CD14-positive monocyte (primary cell): ENCODE measurements at regions not wholly inside any gene's neighbourhood (a gene's known extent, or its start where the extent isn't known, plus 50 kb on each side); places are given as distances from the start of the nearest gene placed in this dataset.

Experiments used
- DNase-seq, 3 donors: peaks; one replicate each; pipeline ENCODE4 v3.0.0-alpha.2; 2011 to 2022
- H2AFZ ChIP-seq: 2 replicates; pipeline ENCODE4 v1.6.0; 2012; ENCODE audit warnings: mild to moderate bottlenecking, low read depth, low read length, inconsistent platforms; ENCODE audit not compliant: insufficient read depth, poor library complexity, severe bottlenecking
- H3K27ac ChIP-seq, 2 donors: 1 replicate in 1 of 2; 2 replicates in 1 of 2; pipeline ENCODE4 v1.5.1; 2012 to 2013; ENCODE audit warnings: low read length in 2 of 2, control low read depth in 1 of 2, inconsistent platforms in 1 of 2, low read depth in 1 of 2, mild to moderate bottlenecking in 1 of 2
- H3K27me3 ChIP-seq, 2 donors: one replicate each; pipeline versions ENCODE4 v1.6.0 to v1.6.1; 2011 to 2013; ENCODE audit warnings: low read length in 2 of 2; ENCODE audit not compliant: control insufficient read depth in 2 of 2, insufficient read depth in 2 of 2
- H3K36me3 ChIP-seq, 2 donors: replicated peaks in 1 of 2; 1 replicate in 1 of 2; 2 replicates in 1 of 2; pipeline versions ENCODE4 v1.5.1 to v1.6.1; 2012 to 2013; ENCODE audit warnings: low read length in 2 of 2, control low read depth in 1 of 2, inconsistent platforms in 1 of 2, mild to moderate bottlenecking in 1 of 2; ENCODE audit not compliant: insufficient read depth in 2 of 2, control insufficient read depth in 1 of 2
- H3K4me1 ChIP-seq, 2 donors: 1 replicate in 1 of 2; 2 replicates in 1 of 2; pipeline versions ENCODE4 v1.5.1 to v1.6.1; 2012 to 2013; ENCODE audit warnings: low read length in 2 of 2, control low read depth in 1 of 2, inconsistent platforms in 1 of 2, mild to moderate bottlenecking in 1 of 2, moderate library complexity in 1 of 2; ENCODE audit not compliant: insufficient read depth in 2 of 2, control insufficient read depth in 1 of 2
- H3K4me2 ChIP-seq: replicated peaks from 2 replicates; pipeline ENCODE3; 2012; ENCODE audit warnings: low read length, moderate library complexity, mild to moderate bottlenecking; ENCODE audit not compliant: poor library complexity, severe bottlenecking; ENCODE audit errors: extremely low read depth
- H3K4me3 ChIP-seq, 3 experiments: fragments of 200-600 bp in 1 of 3; sonication (generic) in 1 of 3; replicated peaks in 1 of 3; 1 replicate in 2 of 3; 2 replicates in 1 of 3; pipeline ENCODE4 v1.5.1; 2011 to 2013; ENCODE audit warnings: low read length in 3 of 3, mild to moderate bottlenecking in 3 of 3, control low read depth in 2 of 3, low read depth in 2 of 3, inconsistent platforms in 1 of 3, moderate library complexity in 1 of 3
- H3K79me2 ChIP-seq: 2 replicates; pipeline ENCODE4 v1.6.0; 2012; ENCODE audit warnings: mild to moderate bottlenecking, control low read depth, inconsistent platforms, low read length, moderate library complexity; ENCODE audit not compliant: insufficient read depth
- H3K9ac ChIP-seq: 2 replicates; pipeline ENCODE4 v1.6.0; 2017; ENCODE audit warnings: low read length, mild to moderate bottlenecking; ENCODE audit not compliant: insufficient read depth, poor library complexity, severe bottlenecking
- H3K9me3 ChIP-seq, 2 donors: replicated peaks in 1 of 2; 1 replicate in 1 of 2; 2 replicates in 1 of 2; pipeline versions ENCODE4 v1.5.1 to v1.6.1; 2012 to 2013; ENCODE audit warnings: low read length in 2 of 2, control low read depth in 1 of 2; ENCODE audit not compliant: control insufficient read depth in 1 of 2, insufficient read depth in 1 of 2
- H4K20me1 ChIP-seq: 2 replicates; pipeline ENCODE4 v1.6.0; 2012; ENCODE audit warnings: mild to moderate bottlenecking, low read length, control low read depth, moderate library complexity; ENCODE audit not compliant: insufficient read depth
- H3K27ac Mint-ChIP-seq, 7 donors: one replicate each; pipeline ENCODE4 v1.8.0; 2020; ENCODE audit warnings: mild to moderate bottlenecking in 7 of 7, mixed read lengths in 7 of 7, moderate library complexity in 6 of 7, inconsistent platforms in 2 of 7
- H3K27me3 Mint-ChIP-seq, 3 donors: one replicate each; pipeline ENCODE4 v1.8.0; 2021 to 2022; ENCODE audit warnings: low read depth in 3 of 3, mild to moderate bottlenecking in 3 of 3, mixed read lengths in 3 of 3, moderate library complexity in 3 of 3, inconsistent platforms in 1 of 3
- H3K36me3 Mint-ChIP-seq, 2 donors: one replicate each; pipeline ENCODE4 v1.8.0; 2020; ENCODE audit warnings: mixed read lengths in 2 of 2, inconsistent platforms in 1 of 2, mild to moderate bottlenecking in 1 of 2
- H3K4me1 Mint-ChIP-seq: one replicate; pipeline ENCODE4 v1.8.0; 2020; ENCODE audit warnings: mild to moderate bottlenecking, mixed read lengths
- H3K4me3 Mint-ChIP-seq, 2 donors: one replicate each; pipeline ENCODE4 v1.8.0; 2020; ENCODE audit warnings: mild to moderate bottlenecking in 2 of 2, mixed read lengths in 2 of 2, moderate library complexity in 1 of 2
- H3K9me3 Mint-ChIP-seq, 7 donors: one replicate each; pipeline ENCODE4 v1.8.0; 2020 to 2022; ENCODE audit warnings: mixed read lengths in 7 of 7, mild to moderate bottlenecking in 6 of 7, moderate library complexity in 6 of 7, inconsistent platforms in 2 of 7
- CTCF ChIP-seq: fragments of 200-600 bp; IDR thresholded peaks from one replicate; pipeline ENCODE4 v1.8.0; 2022; ENCODE audit warnings: antibody characterized with exemption, mild to moderate bottlenecking
- WGBS: methylation state at CpG from one replicate; pipeline ENCODE4 v1.1.5; 2013; ENCODE audit warnings: missing lambda C conversion rate; ENCODE audit not compliant: insufficient coverage; 5-methylcytosine and 5-hydroxymethylcytosine counted together
- intact Hi-C, 2 donors: fragments of 100-400 bp; cut with micrococcal nuclease; formaldehyde crosslinking; loops; one replicate each; pipeline versions ENCODE4 v1.15.0 to v1.15.1; 2023

GRCh38 chr7:155951554-155952158 is 139.4 kb upstream of the SHH start:
- Mint-ChIP-seq H3K4me3 (no peak overlapping the region), H3K36me3 (no peaks in the 10 kb centered on the region), H3K27me3 (peaks cover 2 to 4% (median 3%) of the 10 kb centered on the region in 3 donors), H3K9me3 (peaks cover 3 to 24% (median 10%) of the 10 kb centered on the region in 7 donors), H3K27ac (no peak overlapping the region), H3K4me1 (no peaks in the 10 kb centered on the region)
- Histone ChIP-seq H3K79me2 (no peaks in the 10 kb centered on the region), H3K4me2 (no peak overlapping the region), H4K20me1 (no peaks in the 10 kb centered on the region), H3K27ac (no peak overlapping the region), H3K9me3 (peaks cover 0 to 12% of the 10 kb centered on the region in 2 donors), H2AFZ (no peak overlapping the region), H3K27me3 (no peaks in the 10 kb centered on the region), H3K4me3 (no peak overlapping the region), H3K36me3 (no peaks in the 10 kb centered on the region), H3K9ac (no peak overlapping the region), H3K4me1 (no peaks in the 10 kb centered on the region)
- DNase-seq = no peak
- 93% methylated on average over 14 of the region's 21 CpGs for WGBS
- intact Hi-C loops = no loop called here
- TF ChIP-seq CTCF = no peak

GRCh38 chr7:155950898-155951553 is 138.8 kb upstream of the SHH start:
- Mint-ChIP-seq H3K36me3 (no peaks in the 10 kb centered on the region), H3K27me3 (peaks cover 3 to 5% (median 4%) of the 10 kb centered on the region in 3 donors), H3K9me3 (peaks cover 3 to 28% (median 15%) of the 10 kb centered on the region in 7 donors), H3K4me3 (no peak overlapping the region), H3K4me1 (no peaks in the 10 kb centered on the region), H3K27ac (no peak overlapping the region)
- WGBS = 93% methylated on average over 13 of the region's 14 CpGs
- TF ChIP-seq CTCF = no peak
- H3K4me1 ChIP-seq = no peaks in the 10 kb centered on the region
- H3K9me3 ChIP-seq = peaks cover 2 to 16% of the 10 kb centered on the region in 2 donors
- H4K20me1 ChIP-seq = no peaks in the 10 kb centered on the region
- no peak overlapping the region for H2AFZ ChIP-seq
- no peak overlapping the region for H3K27ac ChIP-seq
- no peaks in the 10 kb centered on the region for H3K27me3 ChIP-seq
- H3K36me3 ChIP-seq = no peaks in the 10 kb centered on the region
- no peak overlapping the region for H3K4me2 ChIP-seq
- DNase-seq = no peak
- no peak overlapping the region for H3K9ac ChIP-seq
- no peaks in the 10 kb centered on the region for H3K79me2 ChIP-seq
- intact Hi-C loops = no loop called here
- H3K4me3 ChIP-seq = no peak overlapping the region
